HUES64 (cell line): ENCODE measurements at regions not wholly inside any gene's neighbourhood (a gene's known extent, or its start where the extent isn't known, plus 50 kb on each side); places are given as distances from the start of the nearest gene placed in this dataset.

ENCODE experiments used
- H3K27ac ChIP-seq: 2 replicates; pipeline ENCODE4 v1.7.0; 2013; ENCODE audit warnings: low read depth, low read length, inconsistent platforms
- H3K27me3 ChIP-seq: 2 replicates; pipeline ENCODE4 v1.6.1; 2013; ENCODE audit warnings: mild to moderate bottlenecking, low read length; ENCODE audit not compliant: insufficient read depth
- H3K36me3 ChIP-seq: 2 replicates; pipeline ENCODE4 v1.6.1; 2013; ENCODE audit warnings: mild to moderate bottlenecking, low read length; ENCODE audit not compliant: insufficient read depth
- H3K4me1 ChIP-seq: 2 replicates; pipeline ENCODE4 v1.6.1; 2013; ENCODE audit warnings: mild to moderate bottlenecking, low read length, moderate library complexity; ENCODE audit not compliant: insufficient read depth
- H3K4me3 ChIP-seq: 2 replicates; pipeline ENCODE4 v1.5.1; 2013; ENCODE audit warnings: mild to moderate bottlenecking, low read length, moderate library complexity
- H3K9ac ChIP-seq: 2 replicates; pipeline ENCODE4 v1.6.1; 2013; ENCODE audit warnings: mild to moderate bottlenecking, low read depth, low read length
- H3K9me3 ChIP-seq: 2 replicates; pipeline ENCODE4 v1.6.1; 2013; ENCODE audit warnings: low read depth, low read length; ENCODE audit not compliant: insufficient read depth
- WGBS: fragments of 150-250, 120-280 bp; methylation state at CpG from one replicate; pipeline ENCODE4 v1.1.7; 2013; ENCODE audit warnings: missing lambda C conversion rate; 5-methylcytosine and 5-hydroxymethylcytosine counted together

GRCh38 chr4:53734182-53734581 lies 142.9 kb upstream of the LNX1 start:
- Histone ChIP-seq H3K4me3 (no peak overlapping the region), H3K9ac (no peak overlapping the region), H3K27ac (no peak overlapping the region), H3K9me3 (no peaks in the 10 kb centered on the region), H3K27me3 (no peaks in the 10 kb centered on the region), H3K36me3 (no peaks in the 10 kb centered on the region), H3K4me1 (no peaks in the 10 kb centered on the region)
- 89% methylated on average over 6 of the region's 8 CpGs for WGBS

- Histone ChIP-seq H3K9me3 (no peaks in the 10 kb centered on the region), H3K27me3 (no peaks in the 10 kb centered on the region), H3K36me3 (no peaks in the 10 kb centered on the region), H3K4me3 (no peak overlapping the region), H3K9ac (no peak overlapping the region), H3K4me1 (no peaks in the 10 kb centered on the region), H3K27ac (no peak overlapping the region)
- WGBS, result 100% methylated on average over 1 of the region's 1 CpG
These were observed 141.4 kb upstream of the LNX1 start for GRCh38 chr4:53732661-53733060.

- Histone ChIP-seq H3K4me1 (no peaks in the 10 kb centered on the region), H3K9ac (no peak overlapping the region), H3K9me3 (no peaks in the 10 kb centered on the region), H3K4me3 (no peak overlapping the region), H3K36me3 (no peaks in the 10 kb centered on the region), H3K27ac (no peak overlapping the region), H3K27me3 (no peaks in the 10 kb centered on the region)
- WGBS, result 93% methylated on average over 4 of the region's 5 CpGs
These were observed 138.9 kb upstream of the LNX1 start for GRCh38 chr4:53730031-53730805.

DNA sequence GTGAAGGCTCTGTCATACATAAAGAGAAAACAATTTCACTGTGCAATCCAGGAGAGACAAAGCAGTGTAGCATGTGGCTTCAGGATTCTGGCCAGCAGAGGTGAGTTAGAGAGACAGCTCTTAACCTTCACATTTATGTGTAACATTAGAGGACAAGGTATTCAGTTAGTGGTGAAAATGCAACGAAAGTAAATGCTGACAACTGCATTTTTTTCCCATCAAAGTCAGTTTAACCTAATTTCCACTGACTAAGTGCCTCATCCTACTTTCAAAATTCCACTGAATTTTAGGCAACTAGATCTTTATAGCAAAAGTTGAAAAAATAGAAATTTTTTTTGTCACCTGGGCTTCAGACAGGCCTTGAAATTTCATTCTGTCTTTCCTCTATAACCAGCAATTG lies 130.8 kb upstream of the LNX1 start:
- H3K4me3 ChIP-seq, result no peak overlapping the region
- WGBS, result 83% methylated on average over 1 of the region's 1 CpG
- no peaks in the 10 kb centered on the region for H3K27me3 ChIP-seq
- no peak overlapping the region for H3K9ac ChIP-seq
- H3K36me3 ChIP-seq, result no peaks in the 10 kb centered on the region
- no peaks in the 10 kb centered on the region for H3K9me3 ChIP-seq
- no peak overlapping the region for H3K27ac ChIP-seq
- H3K4me1 ChIP-seq, result no peaks in the 10 kb centered on the region

GRCh38 chr4:53721263-53721662 lies 130.0 kb upstream of the LNX1 start:
- no peak overlapping the region for H3K4me3 ChIP-seq

DNA sequence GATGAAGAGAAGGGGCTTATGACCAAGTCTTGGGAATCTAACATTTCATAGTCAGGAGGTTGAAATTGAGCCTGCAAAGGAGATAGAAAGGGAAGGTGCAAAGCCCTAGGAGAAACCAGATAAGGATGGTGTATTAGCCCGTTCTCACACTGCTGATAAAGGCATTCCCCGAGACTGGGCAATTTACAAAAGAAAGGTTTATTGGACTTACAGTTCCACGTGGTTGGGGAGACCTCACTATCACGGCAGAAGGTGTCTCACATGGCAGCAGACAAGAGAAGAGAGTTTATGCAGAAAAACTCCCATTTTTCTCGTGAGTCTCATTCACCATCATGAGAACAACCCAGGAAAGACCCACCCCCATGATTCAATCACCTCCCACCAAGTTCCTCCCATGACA lies 129.5 kb upstream of the LNX1 start:
- H3K27ac ChIP-seq, result no peak overlapping the region
- H3K9me3 ChIP-seq, result no peaks in the 10 kb centered on the region
- H3K36me3 ChIP-seq, result no peaks in the 10 kb centered on the region
- no peak overlapping the region for H3K4me3 ChIP-seq
- no peaks in the 10 kb centered on the region for H3K4me1 ChIP-seq
- 72% methylated on average over 5 of the region's 5 CpGs for WGBS
- no peaks in the 10 kb centered on the region for H3K27me3 ChIP-seq
- no peak overlapping the region for H3K9ac ChIP-seq

More at GRCh38 chr4:53721263-53721662, 130.0 kb upstream of the LNX1 start:
- 90% methylated on average over 1 of the region's 1 CpG for WGBS
- Histone ChIP-seq H3K27ac (no peak overlapping the region), H3K27me3 (no peaks in the 10 kb centered on the region), H3K9ac (no peak overlapping the region), H3K9me3 (no peaks in the 10 kb centered on the region), H3K4me1 (no peaks in the 10 kb centered on the region), H3K36me3 (no peaks in the 10 kb centered on the region)

GRCh38 chr4:53717064-53717549 lies 125.8 kb upstream of the LNX1 start:
- H3K27ac ChIP-seq, result no peak overlapping the region
- no peak overlapping the region for H3K4me3 ChIP-seq
- no peaks in the 10 kb centered on the region for H3K36me3 ChIP-seq
- no peak overlapping the region for H3K9ac ChIP-seq
- WGBS, result 94% methylated on average over 4 of the region's 4 CpGs
- no peaks in the 10 kb centered on the region for H3K27me3 ChIP-seq
- H3K4me1 ChIP-seq, result no peaks in the 10 kb centered on the region
- no peaks in the 10 kb centered on the region for H3K9me3 ChIP-seq

GRCh38 chr4:53716471-53717063 lies 125.3 kb upstream of the LNX1 start:
- H3K36me3 ChIP-seq, result no peaks in the 10 kb centered on the region
- no peak overlapping the region for H3K27ac ChIP-seq
- no peak overlapping the region for H3K9ac ChIP-seq
- no peaks in the 10 kb centered on the region for H3K9me3 ChIP-seq
- no peaks in the 10 kb centered on the region for H3K4me1 ChIP-seq
- no peak overlapping the region for H3K4me3 ChIP-seq
- no peaks in the 10 kb centered on the region for H3K27me3 ChIP-seq
- WGBS, result 93% methylated on average over 6 of the region's 6 CpGs

DNA sequence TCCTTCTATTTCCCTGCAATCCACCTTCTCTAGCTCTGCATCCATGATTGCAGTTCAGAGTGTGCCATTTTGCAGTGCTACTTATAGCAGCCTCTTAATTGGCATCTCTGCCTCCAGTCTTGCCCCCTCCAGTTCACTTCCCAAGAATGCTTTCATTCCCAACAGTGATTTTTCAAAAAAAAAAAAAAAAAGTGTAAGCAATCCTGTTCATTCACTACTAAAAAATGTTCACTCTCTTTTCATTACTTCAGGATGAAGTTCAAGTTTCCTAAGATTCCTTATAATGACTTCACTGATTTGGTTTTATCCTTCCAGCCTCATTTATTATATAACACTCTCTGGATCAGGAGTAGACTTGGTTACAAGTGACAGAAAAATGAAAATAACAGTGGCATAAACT lies 124.7 kb upstream of the LNX1 start:
- H3K4me3 ChIP-seq, result no peak overlapping the region
- no peaks in the 10 kb centered on the region for H3K27me3 ChIP-seq
- no peaks in the 10 kb centered on the region for H3K36me3 ChIP-seq
- H3K4me1 ChIP-seq, result no peaks in the 10 kb centered on the region
- H3K9ac ChIP-seq, result no peak overlapping the region
- no peaks in the 10 kb centered on the region for H3K9me3 ChIP-seq
- no peak overlapping the region for H3K27ac ChIP-seq

DNA sequence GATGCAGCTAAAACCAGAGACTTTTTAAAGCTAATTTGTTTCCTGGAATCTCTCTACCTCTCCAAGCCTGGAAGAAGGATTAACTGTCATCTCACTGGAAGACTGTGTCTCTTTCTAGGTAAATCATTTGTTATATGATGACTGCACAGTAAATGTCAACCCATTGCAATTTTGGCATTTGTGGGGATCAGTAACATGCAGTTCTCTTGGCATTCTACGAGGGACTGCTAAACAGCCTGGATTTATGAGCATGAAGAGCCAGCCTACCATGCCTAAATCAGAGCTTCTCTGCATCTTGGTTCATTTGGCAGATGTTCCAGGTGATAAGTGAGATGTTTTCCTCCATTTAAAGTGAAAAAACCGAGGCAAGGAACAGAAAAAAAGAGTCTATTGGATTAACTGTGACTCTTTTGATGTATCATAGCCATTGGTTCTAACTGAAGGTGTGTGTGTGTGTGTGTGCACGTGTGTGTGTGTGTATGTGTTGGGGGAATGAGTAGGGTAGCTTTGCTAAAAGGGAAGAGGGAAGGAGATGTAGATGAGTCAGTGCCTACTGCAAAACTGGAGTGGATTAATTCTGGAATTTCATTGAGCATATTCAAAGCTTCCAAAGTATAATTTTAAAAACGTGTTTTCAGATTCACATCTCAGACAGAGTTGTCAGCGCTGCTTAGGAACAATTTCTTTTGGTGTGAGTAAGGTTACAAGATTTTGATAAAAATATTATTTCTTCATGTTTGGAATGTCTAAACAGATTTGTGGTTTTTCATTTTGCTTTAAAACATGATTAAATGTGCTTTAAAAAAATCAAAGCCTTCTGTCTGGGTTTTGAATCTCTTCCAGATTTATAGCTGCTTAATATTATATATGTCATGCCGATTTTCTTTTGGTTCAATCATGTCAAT lies 123.2 kb upstream of the LNX1 start:
- H3K27ac ChIP-seq, result no peak overlapping the region
- H3K27me3 ChIP-seq, result no peaks in the 10 kb centered on the region
- no peak overlapping the region for H3K4me3 ChIP-seq
- H3K4me1 ChIP-seq, result no peaks in the 10 kb centered on the region
- 87% methylated on average over 5 of the region's 6 CpGs for WGBS
- no peaks in the 10 kb centered on the region for H3K36me3 ChIP-seq
- H3K9ac ChIP-seq, result no peak overlapping the region
- H3K9me3 ChIP-seq, result no peaks in the 10 kb centered on the region

DNA sequence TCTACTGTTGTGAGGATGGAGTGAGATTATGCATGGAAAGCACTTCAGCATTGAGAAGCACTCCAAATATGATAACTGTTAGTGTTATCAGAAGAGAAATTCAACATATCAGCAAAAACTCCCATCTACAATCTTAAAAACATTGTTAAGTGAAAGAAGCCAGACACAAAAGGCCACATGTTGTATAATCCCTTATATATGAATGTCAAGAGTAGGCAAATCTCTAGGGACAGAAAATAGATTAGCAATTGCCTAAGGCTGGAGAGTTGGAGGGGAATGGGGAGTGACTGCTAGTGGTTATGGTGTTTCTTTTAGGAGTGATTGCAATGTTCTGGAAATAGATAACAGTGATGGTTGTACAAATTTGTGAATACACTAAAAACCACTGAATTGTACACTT lies 122.5 kb upstream of the LNX1 start:
- no peak overlapping the region for H3K4me3 ChIP-seq
- H3K9me3 ChIP-seq, result no peaks in the 10 kb centered on the region
- no peak overlapping the region for H3K27ac ChIP-seq
- no peaks in the 10 kb centered on the region for H3K36me3 ChIP-seq
- H3K4me1 ChIP-seq, result no peaks in the 10 kb centered on the region
- no peak overlapping the region for H3K9ac ChIP-seq
- no peaks in the 10 kb centered on the region for H3K27me3 ChIP-seq
